ENCODE measurements at regions not wholly inside any gene's neighbourhood (a gene's known extent, or its start where the extent isn't known, plus 50 kb on each side); places are given as distances from the start of the nearest gene placed in this dataset.

- TF ChIP-seq EZH2 (IDR thresholded peaks at IDR 0.05; ENCODE audit: insufficient read depth, poor library complexity, severe bottlenecking) = no peak
- TF ChIP-seq EZH2phosphoT487 (IDR thresholded peaks at IDR 0.05; ENCODE audit: insufficient read depth, low read depth) = no peak
These were observed 209.2 kb downstream of the RBM26 start for GRCh38 chr13:79196843-79197242.
